HG02884 (cell line): ENCODE measurements at regions not wholly inside any gene's neighbourhood (a gene's known extent, or its start where the extent isn't known, plus 50 kb on each side); places are given as distances from the start of the nearest gene placed in this dataset.

Source experiments
- ATAC-seq: cut with Tn5 transposase; IDR thresholded peaks from one replicate; pipeline ENCODE4 v1.9.1; 2021; ENCODE audit warnings: mild to moderate bottlenecking, moderate library complexity; ENCODE audit not compliant: unreplicated experiment

DNA sequence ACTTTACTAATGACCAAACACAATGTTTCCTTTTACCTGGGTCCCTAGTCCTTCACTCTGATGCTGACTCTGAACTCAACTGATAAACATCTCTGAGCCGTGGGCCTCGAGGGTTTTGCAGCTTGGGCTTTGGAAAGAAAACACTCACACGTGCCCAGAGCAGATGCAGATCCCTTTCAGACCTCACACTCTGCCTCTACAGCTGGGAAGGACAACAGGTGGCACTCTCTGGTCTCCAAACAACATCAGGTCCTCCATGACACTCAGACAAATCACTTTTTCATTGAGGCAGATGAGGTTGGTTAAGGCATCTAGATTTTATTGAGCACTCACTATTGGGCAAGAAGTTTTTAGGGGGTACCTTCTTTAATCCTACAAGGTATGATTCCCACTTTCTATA, 64.7 kb upstream of the NTRK3 start:
- ATAC-seq: no peak

DNA sequence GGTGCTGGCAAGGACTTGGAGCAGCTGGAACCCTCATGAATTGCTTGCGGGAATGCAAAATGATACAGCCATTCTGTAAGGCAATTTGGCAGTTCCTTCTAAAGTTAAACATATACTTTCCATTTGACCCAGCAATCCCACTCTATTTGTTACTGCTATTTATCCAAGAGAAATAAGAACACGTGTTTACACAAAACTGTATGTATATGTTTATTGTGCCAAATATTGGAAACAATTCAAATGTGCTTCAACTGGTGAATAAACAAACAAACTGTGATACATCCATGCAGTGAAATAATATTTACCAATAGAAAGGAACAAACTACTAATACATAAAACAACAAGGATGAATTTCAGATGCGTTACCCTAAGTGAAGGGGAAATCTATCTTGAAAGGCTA, 60.0 kb upstream of the NTRK3 start:
- no peak for ATAC-seq

DNA sequence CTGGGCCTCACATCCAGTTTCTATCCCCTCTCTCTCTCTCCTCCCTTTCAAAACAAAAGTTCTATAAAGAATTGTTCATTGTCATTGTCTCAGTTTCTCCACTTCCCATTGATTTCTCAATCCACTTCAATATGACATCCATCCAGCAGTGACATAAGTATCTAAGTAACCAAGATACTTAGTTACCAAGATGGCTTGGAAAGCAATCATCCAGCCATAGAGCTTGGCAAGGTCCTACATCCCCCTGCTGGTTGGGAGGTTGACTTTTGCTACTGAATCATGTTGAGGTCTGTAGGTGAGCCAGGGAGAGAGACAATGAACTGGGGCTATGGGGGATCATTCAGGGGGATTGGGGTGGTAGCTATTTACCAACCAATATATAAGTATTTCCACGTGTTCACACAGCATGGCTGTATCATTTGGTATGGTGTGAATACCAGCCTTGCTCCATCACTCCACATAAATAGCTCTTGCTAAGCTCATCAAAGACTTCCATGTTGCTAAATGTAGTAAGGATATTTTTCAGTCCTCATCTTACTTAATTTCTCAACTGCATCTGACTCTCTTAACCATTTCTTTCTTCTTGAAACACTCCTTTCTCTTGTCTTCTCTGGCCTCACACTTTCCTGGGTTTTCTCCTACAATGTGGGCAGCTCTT, 58.8 kb upstream of the NTRK3 start:
- no peak for ATAC-seq

DNA sequence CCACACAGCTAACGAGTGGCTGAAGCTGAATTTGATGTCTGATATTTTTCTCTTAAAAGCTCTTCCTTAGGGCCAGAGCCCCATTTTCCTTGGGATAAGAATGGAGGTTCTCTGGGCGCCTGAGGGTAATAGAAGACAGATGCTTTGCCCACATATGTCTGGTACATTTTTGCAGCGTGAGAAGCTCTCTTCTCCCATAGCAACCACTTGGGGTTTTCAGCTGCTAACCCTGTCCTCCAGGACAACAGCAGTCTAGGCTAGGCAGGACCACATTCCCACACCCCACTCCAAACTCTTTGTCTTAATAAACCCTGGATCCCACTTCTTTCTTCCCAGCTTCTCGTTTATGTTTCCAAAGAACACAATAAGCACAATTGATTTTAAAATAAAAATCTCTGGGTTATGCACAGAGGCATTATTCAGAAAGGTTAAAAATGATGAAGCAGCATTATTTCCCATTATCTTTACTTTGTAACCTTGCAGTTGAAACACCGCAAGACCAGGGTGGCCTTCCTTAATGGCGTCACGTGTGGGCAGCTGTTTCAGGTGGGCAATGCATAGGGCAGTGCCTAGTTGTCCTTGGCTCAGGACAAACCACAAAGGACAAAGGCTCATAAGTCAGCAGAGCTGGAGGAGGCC, 56.5 kb upstream of the NTRK3 start:
- no peak for ATAC-seq

DNA sequence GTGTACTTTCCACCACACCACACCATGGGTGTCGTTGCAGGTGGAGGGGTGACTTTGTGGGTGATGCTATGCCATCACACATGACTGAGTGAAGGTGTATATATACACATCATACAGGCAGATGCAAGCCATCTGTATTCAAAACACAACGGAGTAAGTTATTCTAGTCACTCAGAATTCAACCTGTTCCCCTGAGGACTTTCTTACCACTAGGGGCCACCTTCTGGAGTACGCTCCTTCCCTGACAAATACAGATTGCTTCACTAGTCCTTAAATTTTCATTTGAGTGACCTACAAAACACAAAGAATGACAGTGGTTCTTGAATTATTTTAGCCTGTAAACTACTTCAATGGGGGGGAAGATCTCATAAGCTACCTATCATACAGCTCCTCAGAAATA, 52.8 kb upstream of the NTRK3 start:
- no peak for ATAC-seq

DNA sequence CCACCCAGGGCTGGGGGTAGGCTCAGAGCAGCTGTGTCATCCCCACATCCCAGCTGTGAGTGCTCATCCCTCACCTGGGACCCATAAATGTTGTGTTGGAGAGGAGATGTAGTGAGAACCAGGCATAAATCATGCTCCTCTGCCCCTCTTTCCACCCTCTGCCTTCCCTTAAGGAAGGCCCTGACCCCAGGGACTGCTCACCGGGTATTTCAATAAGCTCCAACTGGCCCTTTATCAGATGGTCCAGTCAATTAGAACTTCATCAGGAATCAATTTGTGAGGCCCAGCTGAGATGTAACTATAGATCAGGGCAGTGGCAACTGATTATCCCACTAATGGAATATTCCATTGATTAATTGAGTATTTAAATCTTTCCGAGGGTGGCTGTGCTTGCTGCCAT, 50.8 kb upstream of the NTRK3 start:
- no peak for ATAC-seq
